GM18519 (cell line): ENCODE measurements at regions not wholly inside any gene's neighbourhood (a gene's known extent, or its start where the extent isn't known, plus 50 kb on each side); places are given as distances from the start of the nearest gene placed in this dataset.
"Not testable (repeated sequence)": the region's sequence is repeated elsewhere in the genome, so short reads cannot be mapped to it uniquely, and the experiment has no call there.

Experiments
- ATAC-seq: cut with Tn5 transposase; IDR thresholded peaks from one replicate; pipeline ENCODE4 v1.9.1; 2021; ENCODE audit warnings: mild to moderate bottlenecking, moderate library complexity; ENCODE audit not compliant: unreplicated experiment, low FRiP score

DNA sequence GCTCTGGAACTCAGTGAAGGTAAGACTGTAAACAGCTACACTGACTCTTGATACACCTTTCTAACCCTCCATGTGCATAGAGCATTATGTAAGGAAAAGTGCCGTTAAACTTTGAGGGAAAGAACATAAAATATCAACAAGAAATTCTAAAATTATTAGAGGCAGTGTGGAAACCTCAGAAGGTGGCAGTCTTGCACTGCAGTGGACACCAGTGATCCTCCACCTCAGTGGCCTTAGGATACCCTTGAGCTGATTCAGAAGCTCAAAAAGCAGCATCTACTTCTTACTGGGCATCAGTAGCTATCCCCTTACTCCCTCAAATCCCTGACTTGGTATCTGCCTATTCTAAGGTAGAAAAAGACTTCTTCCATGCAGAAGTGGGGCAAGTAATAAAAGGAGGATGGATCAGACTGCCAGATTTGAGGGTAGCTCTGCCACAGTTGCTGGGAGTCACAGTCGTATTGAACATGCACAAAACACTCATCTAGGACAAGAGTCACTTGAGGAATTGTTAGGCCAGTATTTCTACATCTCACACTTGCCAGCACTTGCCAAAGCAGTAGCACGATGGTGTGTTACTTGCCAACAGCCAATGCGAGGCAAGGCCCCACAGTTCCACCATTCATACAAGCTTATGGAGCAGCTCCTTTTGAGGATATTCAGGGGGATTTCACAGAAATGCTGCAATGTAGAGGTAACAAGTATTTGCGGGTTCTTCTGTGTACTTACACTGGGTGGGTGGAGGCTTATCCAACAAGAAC is 529.4 kb upstream of the TSPY4 start:
- no peak for ATAC-seq

- ATAC-seq: no peak
Measured at GRCh38 chrY:8808611-8809010, 528.7 kb upstream of the TSPY4 start.

DNA sequence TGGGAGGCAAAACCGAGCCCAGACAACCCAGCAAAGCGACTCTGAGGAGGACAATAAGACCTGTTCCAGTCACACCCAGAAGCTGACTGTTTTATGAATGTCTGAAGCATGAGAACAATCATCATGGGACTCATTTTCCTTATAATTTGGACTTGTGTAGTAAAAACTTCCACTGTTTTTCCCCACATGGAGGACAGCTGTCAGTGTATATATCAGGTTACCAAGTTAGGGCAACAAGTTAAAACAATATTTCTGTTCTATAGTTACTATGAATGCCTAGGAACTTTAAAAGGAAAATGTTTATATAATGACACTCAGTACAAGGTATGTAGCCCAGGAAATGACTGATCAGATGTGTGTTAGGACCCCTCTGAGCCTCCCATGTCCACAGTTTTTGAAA is 528.2 kb upstream of the TSPY4 start:
- no peak for ATAC-seq

GRCh38 chrY:8814143-8814542 is 523.1 kb upstream of the TSPY4 start:
- no peak for ATAC-seq

- ATAC-seq: no peak
Measured at GRCh38 chrY:8815616-8816015, 521.6 kb upstream of the TSPY4 start.

GRCh38 chrY:8820032-8820431 is 517.2 kb upstream of the TSPY4 start:
- no peak for ATAC-seq

DNA sequence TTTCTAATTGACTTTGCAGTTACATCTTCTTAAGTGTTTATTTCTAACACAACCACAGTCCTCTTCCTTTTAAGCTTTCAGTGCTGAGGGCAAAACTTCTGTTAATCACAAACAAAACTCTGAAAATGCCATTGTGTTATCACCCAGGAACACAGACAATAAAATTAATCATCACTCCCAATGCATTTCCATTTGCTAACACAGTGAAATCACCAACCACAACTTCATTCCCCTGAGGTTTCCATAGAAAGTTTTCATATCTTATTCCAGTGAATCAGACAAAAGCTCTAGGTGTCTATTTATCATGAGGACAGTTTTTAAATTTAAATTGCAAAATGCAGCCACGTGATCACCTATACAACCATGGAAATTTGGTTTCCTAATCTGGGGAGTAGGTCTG is 516.2 kb upstream of the TSPY4 start:
- no peak for ATAC-seq

GRCh38 chrY:8852278-8852677 is 485.0 kb upstream of the TSPY4 start:
- no peak for ATAC-seq

GRCh38 chrY:8888371-8888770 is 448.9 kb upstream of the TSPY4 start:
- ATAC-seq: no peak

DNA sequence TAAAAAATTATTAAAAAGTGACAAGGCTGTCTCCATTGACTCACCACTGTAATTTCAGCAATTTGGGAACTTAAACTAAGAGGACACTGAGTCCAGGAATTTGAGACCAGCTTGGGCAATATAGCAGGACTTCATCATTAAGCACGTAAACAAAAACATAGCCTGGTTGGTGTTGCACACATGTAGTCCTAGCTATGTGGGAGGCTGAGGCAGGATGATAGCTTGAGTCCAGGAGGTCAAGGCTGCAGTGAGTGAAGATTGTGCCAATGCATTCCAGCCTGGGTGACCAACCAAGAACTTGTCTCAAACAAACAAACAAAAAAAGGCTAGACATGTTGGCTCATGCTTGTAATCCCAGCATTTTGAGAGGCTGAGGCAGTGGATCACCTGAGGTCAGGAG is 439.4 kb upstream of the TSPY4 start:
- no peak for ATAC-seq

DNA sequence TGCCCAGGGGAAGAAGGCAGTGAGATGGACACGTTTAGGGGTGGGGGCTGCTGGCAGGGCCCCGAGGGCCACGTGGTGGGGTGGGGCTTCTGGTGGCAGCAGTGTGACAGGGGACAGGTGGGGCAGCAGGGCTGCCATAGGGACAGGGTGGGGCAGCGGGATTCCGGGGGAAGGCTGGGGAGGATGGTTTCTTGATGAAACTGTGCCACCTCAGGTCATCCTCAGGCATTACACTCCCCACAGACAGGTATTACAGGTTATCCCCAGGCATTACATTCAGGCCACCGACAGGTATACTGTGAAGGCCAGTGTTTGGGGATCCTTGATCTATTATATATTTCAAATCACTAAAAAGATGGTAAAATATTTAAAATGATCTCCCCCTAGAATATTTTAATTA is 432.1 kb upstream of the TSPY4 start:
- no peak for ATAC-seq

DNA sequence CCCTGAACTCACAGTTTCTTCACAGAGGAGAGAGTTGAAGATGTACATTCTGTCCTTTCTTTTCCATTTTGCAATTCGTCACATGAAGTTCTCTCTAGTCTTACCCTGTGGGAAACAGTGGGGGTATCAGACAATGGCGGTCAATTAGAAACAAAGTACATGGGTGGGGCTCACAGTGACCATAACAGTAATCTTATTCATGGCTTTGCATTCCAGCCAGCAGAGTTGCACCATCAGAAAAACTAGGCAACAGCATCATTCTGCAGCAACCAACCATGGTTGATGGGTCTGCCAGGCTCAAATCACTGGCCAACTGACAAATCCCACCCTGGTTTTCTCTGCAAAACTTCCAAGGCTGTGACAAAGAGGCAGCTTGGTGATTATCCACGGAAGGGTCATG is 414.7 kb upstream of the TSPY4 start:
- not testable (repeated sequence) for ATAC-seq
